WI38 (cell line): ENCODE measurements at regions not wholly inside any gene's neighbourhood (a gene's known extent, or its start where the extent isn't known, plus 50 kb on each side); places are given as distances from the start of the nearest gene placed in this dataset.

ENCODE experiments used
- H3K4me3 ChIP-seq: 2 replicates; pipeline ENCODE4 v1.5.1; 2011; ENCODE audit warnings: low read depth, mild to moderate bottlenecking, control low read depth, low read length
- TF ChIP-seq, protein P1 (sequence below): IDR thresholded peaks from 2 replicates; pipeline ENCODE4 v1.5.1; 2012; ENCODE audit warnings: low read depth, mild to moderate bottlenecking, control low read depth, low read length

DNA sequence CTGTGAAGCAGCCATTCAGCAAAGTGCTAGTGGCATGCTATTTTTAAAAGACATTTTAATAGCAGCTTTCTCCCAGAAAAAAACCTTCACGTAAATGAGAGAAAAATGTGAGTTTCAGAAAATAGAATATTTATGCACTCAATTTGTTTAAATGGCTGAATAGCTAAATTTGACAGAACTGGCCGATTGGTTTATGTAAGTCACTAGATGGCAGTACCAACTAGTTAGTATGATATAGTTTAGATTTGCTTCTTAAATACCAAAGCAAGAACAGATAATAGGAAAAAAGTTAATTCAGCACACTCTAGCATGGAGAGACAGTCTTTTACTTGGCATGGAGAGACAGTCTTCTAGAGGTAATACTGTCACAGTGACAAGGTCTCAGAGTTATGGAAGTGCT is 250.1 kb downstream of the SNCA start:
- TF ChIP-seq, protein P1, sequence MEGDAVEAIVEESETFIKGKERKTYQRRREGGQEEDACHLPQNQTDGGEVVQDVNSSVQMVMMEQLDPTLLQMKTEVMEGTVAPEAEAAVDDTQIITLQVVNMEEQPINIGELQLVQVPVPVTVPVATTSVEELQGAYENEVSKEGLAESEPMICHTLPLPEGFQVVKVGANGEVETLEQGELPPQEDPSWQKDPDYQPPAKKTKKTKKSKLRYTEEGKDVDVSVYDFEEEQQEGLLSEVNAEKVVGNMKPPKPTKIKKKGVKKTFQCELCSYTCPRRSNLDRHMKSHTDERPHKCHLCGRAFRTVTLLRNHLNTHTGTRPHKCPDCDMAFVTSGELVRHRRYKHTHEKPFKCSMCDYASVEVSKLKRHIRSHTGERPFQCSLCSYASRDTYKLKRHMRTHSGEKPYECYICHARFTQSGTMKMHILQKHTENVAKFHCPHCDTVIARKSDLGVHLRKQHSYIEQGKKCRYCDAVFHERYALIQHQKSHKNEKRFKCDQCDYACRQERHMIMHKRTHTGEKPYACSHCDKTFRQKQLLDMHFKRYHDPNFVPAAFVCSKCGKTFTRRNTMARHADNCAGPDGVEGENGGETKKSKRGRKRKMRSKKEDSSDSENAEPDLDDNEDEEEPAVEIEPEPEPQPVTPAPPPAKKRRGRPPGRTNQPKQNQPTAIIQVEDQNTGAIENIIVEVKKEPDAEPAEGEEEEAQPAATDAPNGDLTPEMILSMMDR, result no peak
- H3K4me3 ChIP-seq, result no peak overlapping the region

DNA sequence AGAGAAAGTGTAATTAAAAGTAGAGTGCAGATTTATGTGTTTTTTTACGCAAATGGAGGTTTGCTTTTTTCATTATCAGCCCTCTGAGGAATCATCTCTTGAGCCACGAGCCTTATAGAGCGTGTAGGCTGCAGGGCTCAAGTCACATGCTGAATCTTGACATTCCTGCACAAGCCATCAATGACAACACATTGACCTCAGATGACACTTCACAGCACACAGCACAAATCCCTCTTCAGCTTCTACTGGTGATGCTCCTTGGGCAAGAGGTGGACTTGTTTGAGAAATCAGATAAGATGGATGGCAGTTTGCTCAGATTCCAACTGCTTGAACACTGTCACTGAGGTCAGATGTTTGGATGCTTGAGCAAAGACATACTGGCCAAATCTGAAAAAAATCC is 250.6 kb downstream of the SNCA start:
- TF ChIP-seq, protein P1, result no peak

DNA sequence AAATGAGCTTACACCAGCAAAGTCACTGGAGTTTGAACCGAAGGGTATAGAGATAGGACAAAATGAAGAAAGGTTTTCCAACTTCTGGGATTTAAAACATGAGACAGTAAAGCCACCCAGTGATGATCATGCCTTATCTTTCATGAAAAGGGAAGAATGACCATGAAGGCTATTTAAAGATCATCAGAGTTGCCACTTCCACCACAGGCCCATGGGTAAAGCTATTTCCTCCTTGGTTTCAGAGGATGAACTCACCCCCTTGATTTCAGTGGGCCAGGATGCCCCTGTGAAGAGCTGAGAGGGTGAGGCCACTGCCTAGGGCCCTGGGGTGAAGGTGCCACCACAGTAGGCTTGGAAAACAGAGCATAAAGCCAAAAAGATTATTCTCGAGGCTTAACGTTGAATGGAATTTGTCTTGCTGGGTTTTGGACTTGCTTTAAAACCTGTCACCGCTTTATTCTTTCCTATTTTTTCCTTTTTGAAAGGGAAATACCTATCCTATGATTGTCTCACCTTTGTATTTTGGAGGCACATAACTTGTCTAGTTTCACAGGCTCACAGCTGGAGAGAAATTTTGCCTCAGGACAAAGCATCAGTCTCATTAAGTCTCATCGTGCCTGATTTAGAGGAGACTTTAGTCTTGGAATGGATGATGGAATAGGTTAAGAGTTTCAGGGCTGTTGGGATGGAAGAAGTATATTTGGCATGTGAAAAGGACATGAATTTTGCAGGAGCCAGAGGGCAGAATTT is 254.0 kb downstream of the SNCA start:
- TF ChIP-seq, protein P1, result no peak
- no peak overlapping the region for H3K4me3 ChIP-seq

More for the DNA sequence above, 250.6 kb downstream of the SNCA start:
- no peak overlapping the region for H3K4me3 ChIP-seq

DNA sequence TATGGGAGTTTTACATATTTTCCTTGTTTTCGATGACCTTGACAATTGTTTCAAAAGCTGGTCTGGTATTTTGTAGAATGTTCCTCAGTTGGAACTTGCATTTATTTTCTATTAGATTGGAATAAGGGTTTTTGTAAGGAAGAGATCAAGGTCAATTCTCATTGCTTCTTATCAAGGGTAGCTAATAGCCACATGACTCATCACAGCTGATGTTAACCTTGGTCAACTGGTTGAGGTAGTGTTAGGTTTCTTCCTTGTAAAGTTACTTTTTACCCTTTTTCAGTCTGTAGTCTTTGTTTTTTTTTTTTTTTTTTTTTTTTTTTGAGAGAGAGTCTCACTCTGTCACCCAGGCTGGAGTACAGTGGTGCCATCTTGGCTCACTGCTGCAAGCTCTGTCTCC is 257.2 kb downstream of the SNCA start:
- TF ChIP-seq, protein P1, result no peak
- H3K4me3 ChIP-seq, result no peak overlapping the region

DNA sequence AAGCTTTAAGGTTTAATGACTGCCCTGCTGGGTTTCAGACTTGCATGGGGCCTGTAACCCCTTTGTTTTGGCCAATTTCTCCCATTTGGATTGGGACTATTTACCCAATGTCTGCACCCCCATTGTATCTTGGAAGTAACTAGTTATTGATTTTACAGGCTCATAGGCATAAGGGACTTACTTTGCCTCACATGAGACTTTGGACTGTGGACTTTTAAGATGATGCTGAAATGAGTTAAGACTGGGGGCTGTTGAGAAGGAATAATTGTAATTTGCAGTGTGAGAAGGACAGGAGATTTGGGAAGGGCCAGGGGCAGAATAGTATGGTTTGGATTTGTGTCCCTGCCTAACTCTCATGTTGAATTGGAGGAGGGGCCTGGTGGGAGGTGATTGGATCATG is 260.7 kb downstream of the SNCA start:
- TF ChIP-seq, protein P1, result no peak
- no peak overlapping the region for H3K4me3 ChIP-seq

DNA sequence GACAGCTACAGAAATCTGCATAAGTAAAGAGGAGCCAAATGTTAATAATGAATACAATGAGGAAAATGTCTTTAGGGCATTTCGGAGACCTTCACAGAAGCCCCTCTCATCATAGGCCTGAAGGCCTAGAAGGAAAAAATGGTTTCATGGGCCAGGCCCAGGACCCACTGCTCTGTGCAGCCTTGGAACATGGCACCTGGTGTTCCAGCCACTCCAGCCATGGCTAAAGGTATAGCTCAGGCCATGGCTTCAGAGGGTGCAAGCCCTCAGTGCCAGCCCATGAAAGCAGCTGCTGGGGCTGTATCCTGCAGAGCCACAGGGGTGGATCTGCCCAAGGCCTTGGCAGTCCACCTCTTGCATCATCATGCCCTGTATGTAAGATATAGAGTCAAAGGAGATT is 261.1 kb downstream of the SNCA start:
- TF ChIP-seq, protein P1, result no peak
- no peak overlapping the region for H3K4me3 ChIP-seq

DNA sequence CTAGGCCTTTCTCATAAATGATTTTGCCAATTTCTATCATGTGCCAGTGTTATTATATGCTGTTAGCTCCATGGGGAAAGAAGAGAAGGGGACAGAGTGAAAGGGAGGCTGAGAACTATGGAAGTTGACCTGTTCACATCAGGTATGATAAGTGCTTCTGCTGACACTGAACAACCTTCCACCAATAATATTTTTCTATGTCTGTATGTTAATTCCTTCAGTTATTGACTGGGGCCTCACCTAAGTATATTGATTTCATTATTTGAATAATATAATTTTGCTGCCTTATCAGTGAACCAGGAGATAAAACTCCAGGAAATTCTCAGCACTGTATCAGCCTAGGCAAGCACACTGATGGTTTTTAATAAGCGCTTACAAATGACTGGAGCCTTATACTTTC is 262.8 kb downstream of the SNCA start:
- H3K4me3 ChIP-seq, result no peak overlapping the region
- TF ChIP-seq, protein P1, result no peak
